GM12874 (cell line): ENCODE measurements at regions not wholly inside any gene's neighbourhood (a gene's known extent, or its start where the extent isn't known, plus 50 kb on each side); places are given as distances from the start of the nearest gene placed in this dataset.

Experiments used
- CTCF ChIP-seq: IDR thresholded peaks from 2 replicates; pipeline ENCODE4 v1.5.1; 2011; ENCODE audit warnings: low read depth, mild to moderate bottlenecking, control low read depth, low read length, moderate library complexity; ENCODE audit not compliant: insufficient read depth

GRCh38 chr20:43853918-43854317 is 60.7 kb upstream of the TOX2 start:
- no peak for TF ChIP-seq CTCF

- no peak for TF ChIP-seq CTCF
Observed at GRCh38 chr20:43853174-43853803, 61.4 kb upstream of the TOX2 start.

GRCh38 chr20:43849496-43850186 is 65.0 kb upstream of the TOX2 start:
- no peak for TF ChIP-seq CTCF

GRCh38 chr20:43846516-43846905 is 68.1 kb upstream of the TOX2 start:
- TF ChIP-seq CTCF, result no peak

- TF ChIP-seq CTCF, result no peak
Observed at GRCh38 chr20:43844778-43845614, 69.7 kb upstream of the TOX2 start.

- no peak for TF ChIP-seq CTCF
Observed at GRCh38 chr20:43843965-43844660, 70.5 kb upstream of the TOX2 start.
